OCI-LY1 (cell line): ENCODE measurements at regions not wholly inside any gene's neighbourhood (a gene's known extent, or its start where the extent isn't known, plus 50 kb on each side); places are given as distances from the start of the nearest gene placed in this dataset.

ENCODE experiments used
- CTCF ChIP-seq: fragments of 200-600 bp; sonication (generic), shearing (Covaris generic); IDR thresholded peaks from 2 replicates; pipeline ENCODE4 v1.5.1; 2017; ENCODE audit warnings: mild to moderate bottlenecking, antibody characterized with exemption, low read length, moderate library complexity, mixed read lengths
- EZH2 ChIP-seq: fragments of 200-600 bp; sonication (generic), shearing (Covaris generic); IDR thresholded peaks from 2 replicates; pipeline ENCODE4 v1.8.0; 2017; ENCODE audit warnings: borderline replicate concordance, mixed run types, mild to moderate bottlenecking, antibody characterized with exemption, low read length, moderate library complexity, mixed read lengths

- TF ChIP-seq CTCF (no peak), EZH2 (no peak)
Measured at GRCh38 chr3:64884536-64884935, 196.7 kb upstream of the ADAMTS9 start.
